HCT116 (cell line): ENCODE measurements at regions not wholly inside any gene's neighbourhood (a gene's known extent, or its start where the extent isn't known, plus 50 kb on each side); places are given as distances from the start of the nearest gene placed in this dataset.

Experiments
- ATAC-seq: fragments of 200-7000 bp; cut with Tn5 transposase; 2 replicates; pipeline ENCODE4 v1.9.1; 2020; ENCODE audit warnings: mild to moderate bottlenecking, moderate library complexity
- BruUV-seq: library from RNA; stranded (reverse); fragments of 400-500 nt; replicated peaks from 2 replicates; lab custom pipeline; 2021; lab: Mats Ljungman, UMichigan
- CTCF ChIA-PET: fragments of 300-600 bp; sonication (Branson Sonifier 250); formaldehyde crosslinking; loops from one replicate; lab custom pipeline; 2021; ENCODE audit warnings: antibody characterized with exemption; lab: Charles Lee
- POLR2A ChIA-PET: fragments of 300-600, 350-600 bp; sonication (Branson Sonifier 250); formaldehyde crosslinking; loops from one replicate; lab custom pipeline; 2021; ENCODE audit warnings: antibody characterized with exemption; lab: Charles Lee
- RAD21 ChIA-PET, 2 experiments: fragments of 300-600 bp; sonication (Branson Sonifier 250); formaldehyde crosslinking; loops; one replicate each; lab custom pipeline; 2023; ENCODE audit warnings: low total read pairs in 2 of 2; ENCODE audit not compliant: uncharacterized antibody in 2 of 2, unreplicated experiment in 2 of 2, low non-redundant PET in 1 of 2; lab: Charles Lee
- DNase-seq: peaks from one replicate; pipeline ENCODE4 v3.0.0-alpha.2; 2010; ENCODE audit warnings: low read depth, low spot score
- H2AFZ ChIP-seq: fragments of 200-600 bp; shearing (Covaris generic), sonication (generic); 2 replicates; pipeline ENCODE4 v1.6.1; 2017; ENCODE audit warnings: low read depth, mixed run types, mixed read lengths, antibody characterized with exemption, low read length; ENCODE audit not compliant: poor library complexity, severe bottlenecking
- H3K27ac ChIP-seq: 2 replicates; pipeline ENCODE4 v1.5.1; 2012; ENCODE audit warnings: low read depth, low read length
- H3K27me3 ChIP-seq: fragments of 200-600 bp; sonication (generic); 2 replicates; pipeline ENCODE4 v1.6.1; 2016; ENCODE audit warnings: mixed run types, low read length, mixed read lengths; ENCODE audit not compliant: insufficient read depth
- H3K36me3 ChIP-seq, 2 experiments: fragments of 200-500 bp in 1 of 2; fragments of 200-600 bp in 1 of 2; sonication (Bioruptor generic) in 1 of 2; sonication (generic) in 1 of 2; 2 replicates each; pipeline versions ENCODE4 v1.5.1 to v1.6.1; 2014 to 2016; ENCODE audit warnings: low read length in 2 of 2, inconsistent platforms in 1 of 2, mixed read lengths in 1 of 2, mixed run types in 1 of 2; ENCODE audit not compliant: insufficient read depth in 2 of 2, control insufficient read depth in 1 of 2
- H3K4me1 ChIP-seq, 2 experiments: fragments of 200-600 bp in 1 of 2; sonication (generic) in 1 of 2; 2 replicates each; pipeline versions ENCODE4 v1.5.1 to v1.6.1; 2012 to 2017; ENCODE audit warnings: low read length in 2 of 2, inconsistent platforms in 1 of 2, mild to moderate bottlenecking in 1 of 2, mixed read lengths in 1 of 2, mixed run types in 1 of 2, moderate library complexity in 1 of 2; ENCODE audit not compliant: insufficient read depth in 2 of 2, control insufficient read depth in 1 of 2
- H3K4me2 ChIP-seq: fragments of 200-600 bp; sonication (generic); 2 replicates; pipeline ENCODE4 v1.6.1; 2017; ENCODE audit warnings: mixed run types, low read length, mixed read lengths
- H3K4me3 ChIP-seq, 2 experiments: fragments of 200-600 bp in 1 of 2; sonication (generic) in 1 of 2; replicated peaks in 1 of 2; 2 replicates each; pipeline ENCODE4 v1.5.1; 2011 to 2016; ENCODE audit warnings: low read length in 2 of 2, control low read depth in 1 of 2, low read depth in 1 of 2, mild to moderate bottlenecking in 1 of 2, mixed read lengths in 1 of 2, mixed run types in 1 of 2
- H3K79me2 ChIP-seq: fragments of 200-600 bp; sonication (generic); 2 replicates; pipeline ENCODE4 v1.6.1; 2017; ENCODE audit warnings: mild to moderate bottlenecking, mixed run types, low read length, moderate library complexity, mixed read lengths; ENCODE audit not compliant: insufficient read depth
- H3K9ac ChIP-seq: fragments of 200-600 bp; sonication (generic); 2 replicates; pipeline ENCODE4 v1.6.1; 2016; ENCODE audit warnings: low read length, mixed read lengths
- H3K9me2 ChIP-seq: fragments of 200-600 bp; sonication (generic), shearing (Covaris generic); 2 replicates; pipeline ENCODE4 v1.6.1; 2017; ENCODE audit warnings: mixed run types, mild to moderate bottlenecking, moderate library complexity; ENCODE audit not compliant: insufficient read depth
- H3K9me3 ChIP-seq, 2 experiments: fragments of 200-500 bp in 1 of 2; fragments of 200-600 bp in 1 of 2; sonication (Bioruptor generic) in 1 of 2; sonication (generic) in 1 of 2; 2 replicates each; pipeline ENCODE4 v1.6.1; 2014 to 2017; ENCODE audit warnings: low read length in 2 of 2, mixed read lengths in 2 of 2, inconsistent platforms in 1 of 2, low read depth in 1 of 2, mild to moderate bottlenecking in 1 of 2, mixed run types in 1 of 2, moderate library complexity in 1 of 2; ENCODE audit not compliant: control insufficient read depth in 1 of 2, insufficient read depth in 1 of 2
- H4K20me1 ChIP-seq: fragments of 200-600 bp; sonication (generic), shearing (Covaris generic); 2 replicates; pipeline ENCODE4 v1.6.1; 2017; ENCODE audit warnings: mixed run types, mild to moderate bottlenecking, moderate library complexity; ENCODE audit not compliant: insufficient read depth
- CBX3 ChIP-seq: IDR thresholded peaks from 2 replicates; pipeline ENCODE4 v1.6.1; 2012; ENCODE audit warnings: low read depth
- CEBPB ChIP-seq: IDR thresholded peaks from 2 replicates; pipeline ENCODE4 v1.6.1; 2012; ENCODE audit warnings: low read depth
- EGR1 ChIP-seq: IDR thresholded peaks from 2 replicates; pipeline ENCODE4 v1.6.1; 2012; ENCODE audit warnings: low read depth
- EZH2 ChIP-seq: fragments of 200-600 bp; sonication (generic); IDR thresholded peaks from 2 replicates; pipeline ENCODE4 v1.6.1; 2017; ENCODE audit warnings: antibody characterized with exemption, mixed run types
- FOSL1 ChIP-seq: IDR thresholded peaks from 2 replicates; pipeline ENCODE4 v1.6.1; 2012; ENCODE audit warnings: low read depth
- MAX ChIP-seq: IDR thresholded peaks from 2 replicates; pipeline ENCODE4 v1.6.1; 2012
- POLR2A ChIP-seq: IDR thresholded peaks from 2 replicates; pipeline ENCODE4 v1.7.0; 2011; ENCODE audit warnings: borderline replicate concordance; ENCODE audit not compliant: insufficient read depth, insufficient read length; ENCODE audit errors: extremely low read depth
- SIN3A ChIP-seq: IDR thresholded peaks from 2 replicates; pipeline ENCODE4 v1.6.1; 2012; ENCODE audit warnings: low read depth
- SP1 ChIP-seq: IDR thresholded peaks from 2 replicates; pipeline ENCODE4 v1.6.1; 2012; ENCODE audit warnings: low read depth
- SRF ChIP-seq: IDR thresholded peaks from 2 replicates; pipeline ENCODE4 v1.6.1; 2012; ENCODE audit warnings: low read depth
- TCF7L2 ChIP-seq: IDR thresholded peaks from 2 replicates; pipeline ENCODE4 v1.7.0; 2011; ENCODE audit warnings: borderline replicate concordance, inconsistent platforms; ENCODE audit not compliant: insufficient read depth, insufficient read length; ENCODE audit errors: extremely low read depth
- YY1 ChIP-seq: IDR thresholded peaks from 2 replicates; pipeline ENCODE4 v1.6.1; 2011; ENCODE audit warnings: low read length, low read depth, moderate library complexity, mild to moderate bottlenecking; ENCODE audit not compliant: insufficient replicate concordance; ENCODE audit errors: extremely low read depth
- ZNF274 ChIP-seq: fragments of 200-500 bp; sonication (Bioruptor generic); IDR thresholded peaks from 2 replicates; pipeline ENCODE4 v1.6.1; 2014; ENCODE audit warnings: mild to moderate bottlenecking, low read depth, low read length, inconsistent platforms
- intact Hi-C: fragments of 100-400 bp; cut with micrococcal nuclease; formaldehyde crosslinking; loops from 2 replicates; pipeline ENCODE4 v1.10.0; 2022
- TF ChIP-seq, protein P1 (sequence below): IDR thresholded peaks from 2 replicates; pipeline ENCODE4 v1.6.1; 2011; ENCODE audit warnings: mild to moderate bottlenecking, low read length, moderate library complexity; ENCODE audit not compliant: insufficient replicate concordance; ENCODE audit errors: extremely low read depth

DNA sequence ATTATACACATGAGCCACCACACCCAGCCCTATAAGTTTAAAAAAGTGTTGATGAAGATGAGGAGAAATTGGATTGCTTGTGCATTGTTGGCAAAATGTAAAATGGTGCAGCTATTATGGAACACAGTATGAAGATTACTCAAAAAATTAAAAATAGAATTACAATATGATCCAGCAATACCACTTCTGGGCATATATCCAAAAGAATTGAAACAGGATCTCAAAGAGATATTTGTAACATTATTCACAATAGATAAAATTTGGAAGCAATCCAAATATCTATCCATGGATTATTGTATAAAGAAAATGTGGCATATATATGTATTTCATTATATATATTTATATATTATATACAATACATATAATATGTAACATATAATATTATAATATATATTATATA lies 515.6 kb upstream of the GNPDA2 start:
- intact Hi-C loops = no loop called here
- DNase-seq (no peak), ATAC-seq (no peak)
- no peak overlapping the region for H3K27ac ChIP-seq
- H3K9me2 ChIP-seq = no peaks in the 10 kb centered on the region
- H3K4me2 ChIP-seq = no peak overlapping the region
- POLR2A ChIA-PET = no interaction called here
- no peaks in the 10 kb centered on the region for H3K27me3 ChIP-seq
- no peak overlapping the region for H3K9ac ChIP-seq
- H3K4me3 ChIP-seq = no peak overlapping the region
- H3K9me3 ChIP-seq = peaks cover 5 to 28% of the 10 kb centered on the region in 2 experiments; a peak in 2 of 4 replicates
- no TSS peak for BruUV-seq
- CTCF ChIA-PET = no interaction called here
- no peaks in the 10 kb centered on the region for H4K20me1 ChIP-seq
- H2AFZ ChIP-seq = no peak overlapping the region
- RAD21 ChIA-PET = no interaction called here
- TF ChIP-seq TCF7L2 (no peak), POLR2A (no peak), CEBPB (no peak), SIN3A (no peak), FOSL1 (no peak), ZNF274 (no peak), MAX (no peak), EGR1 (no peak), EZH2 (no peak), CBX3 (no peak), SP1 (no peak), SRF (no peak), YY1 (no peak)
- TF ChIP-seq, protein P1, sequence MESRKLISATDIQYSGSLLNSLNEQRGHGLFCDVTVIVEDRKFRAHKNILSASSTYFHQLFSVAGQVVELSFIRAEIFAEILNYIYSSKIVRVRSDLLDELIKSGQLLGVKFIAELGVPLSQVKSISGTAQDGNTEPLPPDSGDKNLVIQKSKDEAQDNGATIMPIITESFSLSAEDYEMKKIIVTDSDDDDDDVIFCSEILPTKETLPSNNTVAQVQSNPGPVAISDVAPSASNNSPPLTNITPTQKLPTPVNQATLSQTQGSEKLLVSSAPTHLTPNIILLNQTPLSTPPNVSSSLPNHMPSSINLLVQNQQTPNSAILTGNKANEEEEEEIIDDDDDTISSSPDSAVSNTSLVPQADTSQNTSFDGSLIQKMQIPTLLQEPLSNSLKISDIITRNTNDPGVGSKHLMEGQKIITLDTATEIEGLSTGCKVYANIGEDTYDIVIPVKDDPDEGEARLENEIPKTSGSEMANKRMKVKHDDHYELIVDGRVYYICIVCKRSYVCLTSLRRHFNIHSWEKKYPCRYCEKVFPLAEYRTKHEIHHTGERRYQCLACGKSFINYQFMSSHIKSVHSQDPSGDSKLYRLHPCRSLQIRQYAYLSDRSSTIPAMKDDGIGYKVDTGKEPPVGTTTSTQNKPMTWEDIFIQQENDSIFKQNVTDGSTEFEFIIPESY = no peak
- H3K4me1 ChIP-seq = no peaks in the 10 kb centered on the region
- H3K36me3 ChIP-seq = no peaks in the 10 kb centered on the region
- H3K79me2 ChIP-seq = no peaks in the 10 kb centered on the region
